ENCODE measurements at regions not wholly inside any gene's neighbourhood (a gene's known extent, or its start where the extent isn't known, plus 50 kb on each side); places are given as distances from the start of the nearest gene placed in this dataset.

DNA sequence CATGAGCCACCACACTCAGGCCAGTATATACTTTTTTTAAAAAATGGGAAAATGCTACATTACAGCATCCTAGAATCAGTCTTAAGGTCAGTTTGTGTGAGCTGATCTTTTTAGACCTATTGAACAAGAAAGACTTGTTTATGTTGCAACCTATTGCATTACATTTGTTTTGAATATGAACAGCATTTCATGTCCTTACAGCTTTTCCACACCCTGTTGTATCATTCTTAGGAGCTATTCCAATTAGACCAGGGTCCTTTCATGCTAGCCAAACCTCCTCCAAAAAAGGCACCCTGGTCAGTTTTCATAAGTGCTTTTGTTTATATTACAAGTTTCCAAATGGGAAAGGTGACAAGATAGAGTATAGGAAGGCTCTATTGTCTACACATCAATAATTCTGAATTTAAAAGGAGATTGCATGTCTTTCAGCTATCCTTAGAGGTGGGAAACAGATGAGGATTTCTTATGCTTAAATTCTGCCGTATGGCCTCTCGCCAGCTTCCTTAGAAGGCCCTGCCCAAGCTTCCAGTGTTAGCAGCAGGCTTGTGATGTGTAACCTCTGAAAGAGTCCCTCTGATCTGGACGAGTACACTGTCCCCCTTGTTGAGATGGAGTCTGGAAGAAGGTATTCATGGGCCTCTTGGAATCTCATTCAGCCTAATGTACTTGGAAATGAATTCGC lies 171.9 kb downstream of the OTUD1 start:
- TF ChIP-seq EZH2 (IDR thresholded peaks at IDR 0.05; ENCODE audit: insufficient read depth, poor library complexity, severe bottlenecking): no peak
- TF ChIP-seq EZH2phosphoT487 (IDR thresholded peaks at IDR 0.05; ENCODE audit: insufficient read depth, low read depth): no peak

Data from GM23248 (cell line).